GM18873 (cell line): ENCODE measurements at regions not wholly inside any gene's neighbourhood (a gene's known extent, or its start where the extent isn't known, plus 50 kb on each side); places are given as distances from the start of the nearest gene placed in this dataset.
"Not testable (repeated sequence)": the region's sequence is repeated elsewhere in the genome, so short reads cannot be mapped to it uniquely, and the experiment has no call there.

ENCODE experiments used
- ATAC-seq: cut with Tn5 transposase; IDR thresholded peaks from one replicate; pipeline ENCODE4 v1.9.1; 2021; ENCODE audit warnings: mild to moderate bottlenecking, moderate library complexity, moderate number of reproducible peaks; ENCODE audit not compliant: unreplicated experiment, low FRiP score

DNA sequence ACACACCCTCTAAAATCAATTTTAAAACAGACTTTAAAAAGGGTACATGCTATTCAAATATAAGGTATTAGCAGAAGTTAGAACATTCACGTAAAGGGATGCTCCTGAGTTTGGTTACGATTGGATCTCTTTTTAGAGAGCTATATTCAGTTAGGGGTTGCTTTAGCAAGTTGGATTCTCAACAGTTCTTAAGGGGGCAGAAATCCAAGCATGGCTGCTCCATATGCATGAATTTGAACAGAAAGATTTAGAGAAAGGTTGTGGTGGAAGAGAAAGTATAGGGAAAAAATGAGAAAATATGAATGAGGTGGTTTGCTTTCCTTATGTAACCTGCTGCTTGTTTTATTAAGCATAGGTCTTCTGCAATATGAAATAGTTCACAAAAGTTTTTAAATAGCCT is 855.1 kb downstream of the SORCS1 start:
- ATAC-seq: no peak

GRCh38 chr10:106308284-106308683 is 856.2 kb downstream of the SORCS1 start:
- no peak for ATAC-seq

GRCh38 chr10:106304056-106304455 is 860.5 kb downstream of the SORCS1 start:
- ATAC-seq: no peak

DNA sequence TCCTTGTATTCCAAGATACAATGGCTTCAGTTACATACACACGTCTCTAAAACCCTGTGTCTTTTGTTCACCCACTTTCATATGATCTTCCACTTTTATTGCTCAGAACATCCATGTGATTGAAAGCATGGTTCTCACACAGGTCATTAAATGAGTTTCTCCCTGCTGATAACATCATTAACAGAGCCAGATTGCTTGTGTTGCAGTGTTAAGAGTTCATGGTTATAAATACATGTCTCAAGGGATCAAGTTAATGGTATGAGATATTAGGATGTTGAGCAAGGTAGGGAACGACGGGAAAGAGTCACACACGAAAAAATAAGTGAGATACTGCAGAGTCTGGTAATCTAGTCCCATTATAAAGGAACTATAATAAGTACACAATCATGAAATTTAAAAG is 861.5 kb downstream of the SORCS1 start:
- no peak for ATAC-seq

GRCh38 chr10:106301146-106301545 is 863.4 kb downstream of the SORCS1 start:
- no peak for ATAC-seq

DNA sequence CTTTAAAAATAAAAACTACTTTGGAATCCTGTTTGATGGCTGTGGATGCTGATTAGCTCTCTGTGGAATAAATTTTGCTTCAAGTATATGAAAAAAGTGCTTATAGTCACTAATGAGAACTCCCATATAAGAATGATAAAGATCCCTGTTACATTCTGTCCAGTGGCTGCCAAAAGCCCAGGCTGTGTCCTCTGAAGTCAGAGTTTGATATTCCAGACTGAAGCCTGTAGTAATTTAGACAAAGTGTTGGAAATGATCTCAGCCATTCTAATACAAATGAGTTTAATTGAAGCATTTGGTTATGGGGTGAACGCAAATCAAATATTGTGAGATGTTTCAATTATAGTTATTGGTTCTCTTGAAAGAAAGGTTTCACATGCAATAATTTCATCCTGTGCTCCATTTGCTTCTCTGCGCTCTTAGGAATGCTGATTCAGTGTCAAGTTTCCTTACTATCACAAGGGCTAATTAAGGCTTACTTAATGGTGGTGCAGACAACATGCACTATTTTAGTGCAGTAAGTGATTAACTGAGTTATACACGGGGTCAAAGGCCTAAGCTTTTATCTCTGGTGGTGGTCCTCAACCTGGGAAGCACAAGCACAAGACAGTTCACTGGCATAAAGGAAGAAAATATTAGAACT is 867.6 kb downstream of the SORCS1 start:
- no peak for ATAC-seq

DNA sequence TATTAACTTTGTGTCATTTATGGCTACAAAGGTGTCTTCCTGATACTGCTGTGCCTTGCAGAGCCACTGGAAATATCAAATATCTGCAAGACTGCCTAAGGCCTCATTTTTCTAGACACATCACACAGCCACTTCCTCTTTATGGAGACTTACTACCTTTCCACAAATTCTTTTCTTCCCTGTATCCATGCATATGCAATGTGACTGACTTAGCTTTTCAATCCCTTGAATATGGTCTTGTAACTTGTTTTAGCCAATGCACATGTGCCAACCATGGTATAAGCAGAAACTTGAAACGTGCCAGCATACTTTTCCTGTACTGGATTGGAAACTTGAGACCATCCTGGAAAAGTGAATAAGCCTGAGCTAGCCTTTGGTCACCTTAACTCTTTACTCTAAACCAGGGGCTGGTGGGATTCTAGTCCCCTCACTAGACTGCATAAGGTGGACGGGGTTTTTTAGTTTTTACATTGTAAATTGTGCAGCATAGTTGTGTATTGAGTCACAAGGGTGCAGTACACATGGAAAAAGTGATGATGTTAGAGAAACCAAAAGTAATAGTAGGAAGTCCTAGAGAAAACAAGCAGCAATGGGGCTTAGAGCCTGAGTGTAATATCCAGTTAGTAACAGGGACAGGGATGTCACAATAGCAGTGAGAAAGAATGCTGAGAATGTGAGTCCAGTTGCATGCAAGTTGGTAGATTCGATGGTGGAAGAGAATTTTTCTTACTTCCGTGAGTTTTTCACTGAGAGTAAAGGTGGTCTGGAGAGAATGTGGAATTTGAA is 879.5 kb downstream of the SORCS1 start:
- no peak for ATAC-seq

DNA sequence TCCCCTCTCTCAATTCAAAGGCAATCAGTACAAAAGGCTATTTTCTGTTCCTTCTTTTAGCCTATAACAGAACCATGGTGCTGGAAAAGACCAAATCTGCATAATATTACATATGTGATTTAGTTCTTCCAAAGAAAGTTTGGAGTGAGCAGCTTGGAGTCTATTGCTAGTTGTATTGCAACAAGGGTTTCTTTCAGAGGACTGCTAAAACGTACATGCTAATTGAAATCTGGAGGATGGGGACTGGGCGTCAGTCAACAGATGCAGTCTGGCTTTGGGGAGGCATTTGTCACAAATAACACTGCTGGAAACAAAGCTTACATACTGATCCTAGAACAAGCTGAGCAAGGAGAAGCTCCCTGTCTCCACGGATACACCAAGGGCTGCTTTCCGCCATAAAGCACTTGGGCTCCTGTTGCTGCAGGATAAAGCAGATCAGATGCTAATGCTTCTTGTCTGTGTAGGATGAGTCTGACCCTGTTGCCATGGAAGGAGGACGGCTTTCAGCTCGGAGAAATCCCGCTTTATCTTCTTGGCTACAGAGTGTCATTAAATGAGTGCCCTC is 883.5 kb downstream of the SORCS1 start:
- no peak for ATAC-seq

GRCh38 chr10:106278383-106278782 is 886.1 kb downstream of the SORCS1 start:
- no peak for ATAC-seq

DNA sequence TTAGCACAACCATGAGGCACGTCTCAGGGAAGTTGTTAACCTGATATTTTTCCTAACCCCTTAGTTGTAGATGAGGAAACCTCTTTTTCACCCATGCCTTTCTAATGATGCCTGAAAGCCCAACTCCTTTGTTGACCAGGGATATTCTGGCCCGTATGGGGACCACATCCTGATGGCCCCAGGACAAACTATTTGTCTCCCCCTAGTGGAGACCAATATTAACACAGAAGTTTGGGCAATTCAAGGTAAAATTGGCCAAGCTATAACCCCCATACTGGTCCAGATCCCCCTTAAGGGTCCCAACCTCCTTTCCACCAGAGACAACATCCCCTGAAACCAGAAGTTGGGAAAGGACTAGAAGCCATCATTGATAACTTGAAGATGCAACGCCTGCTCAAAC is 893.3 kb downstream of the SORCS1 start:
- ATAC-seq: no peak

DNA sequence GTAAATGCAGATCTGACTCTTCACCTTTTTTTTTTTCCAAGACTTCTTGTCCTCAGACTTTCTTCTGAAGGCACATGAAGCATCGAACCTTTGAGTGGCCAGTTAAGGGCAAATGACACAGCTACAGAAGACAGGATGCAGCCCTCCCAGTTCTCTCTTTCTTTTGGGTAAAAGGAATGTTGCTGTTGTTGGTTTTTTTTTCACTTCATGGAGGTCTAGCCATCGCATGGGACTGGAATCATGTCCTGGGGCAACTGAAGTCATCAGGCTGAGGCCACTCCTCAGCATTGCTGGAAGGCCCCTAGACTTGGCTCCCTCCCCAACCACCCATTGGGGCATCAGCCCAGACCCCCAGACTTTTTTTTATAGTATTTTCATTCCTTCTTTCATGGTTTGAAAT is 896.5 kb downstream of the SORCS1 start:
- ATAC-seq: no peak

DNA sequence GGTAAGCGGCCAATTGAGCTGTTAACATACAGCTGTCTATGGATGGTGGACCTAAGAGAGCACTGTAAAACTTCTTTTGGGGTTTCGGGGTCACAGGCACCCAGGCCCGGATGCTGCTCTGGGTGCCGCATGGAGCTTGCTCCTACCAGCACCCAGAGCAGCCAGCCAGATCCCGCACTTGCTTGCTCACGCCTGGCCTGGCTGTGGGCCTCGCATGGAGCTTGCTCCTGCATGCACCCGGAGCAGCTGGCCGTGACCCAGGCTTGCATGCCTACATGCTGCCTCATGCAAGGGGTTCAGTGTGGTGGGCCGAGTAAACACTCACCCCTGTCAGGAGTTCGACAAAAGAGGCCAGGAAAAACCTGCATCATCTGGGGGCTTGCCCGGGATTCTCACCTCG is 896.9 kb downstream of the SORCS1 start:
- no peak for ATAC-seq

GRCh38 chr10:106257432-106257831 is 907.1 kb downstream of the SORCS1 start:
- ATAC-seq: not testable (repeated sequence)

GRCh38 chr10:106255111-106255678 is 909.3 kb downstream of the SORCS1 start:
- ATAC-seq: no peak

GRCh38 chr10:106254071-106254470 is 910.4 kb downstream of the SORCS1 start:
- no peak for ATAC-seq

- no peak for ATAC-seq
Measured at GRCh38 chr10:106252541-106252940, 912.0 kb downstream of the SORCS1 start.

DNA sequence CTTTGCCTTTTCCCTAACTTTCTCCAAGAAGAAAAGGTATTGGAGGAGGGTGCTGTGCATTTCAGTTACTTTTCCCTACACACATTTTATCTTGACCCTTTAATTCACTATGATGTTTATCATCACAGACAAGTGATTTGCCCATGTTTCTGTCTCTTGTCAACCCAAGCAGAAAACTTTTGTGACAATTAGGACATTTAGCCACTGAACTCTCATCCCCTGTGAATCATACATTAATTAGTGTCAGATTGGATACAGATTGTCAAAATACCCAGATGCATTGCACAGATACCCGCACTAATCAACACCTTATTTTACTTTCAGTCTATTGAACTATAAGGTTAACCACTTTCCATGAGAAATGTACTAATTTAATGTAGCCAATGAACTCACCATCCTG is 912.9 kb downstream of the SORCS1 start:
- ATAC-seq: no peak

GRCh38 chr10:106242301-106242700 is 922.2 kb downstream of the SORCS1 start:
- no peak for ATAC-seq

DNA sequence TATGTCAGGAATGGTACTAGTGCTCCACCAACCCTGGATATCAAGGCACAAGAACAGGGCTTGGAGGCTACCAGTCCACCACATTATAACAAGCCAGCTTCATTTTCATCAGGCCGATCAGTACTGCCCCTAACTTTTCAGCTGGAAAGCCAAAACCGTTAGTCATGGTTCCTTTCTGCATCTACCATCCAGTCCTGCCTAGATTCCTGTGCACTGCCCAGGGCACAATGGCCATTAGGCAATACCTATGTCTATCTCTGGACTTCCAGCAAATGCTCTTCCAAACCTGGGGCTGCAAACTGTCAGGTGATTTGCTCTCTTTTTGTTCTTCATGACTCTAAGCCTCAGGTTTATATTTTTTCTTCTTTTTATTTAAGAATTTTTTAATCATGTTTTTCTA is 937.7 kb downstream of the SORCS1 start:
- no peak for ATAC-seq

DNA sequence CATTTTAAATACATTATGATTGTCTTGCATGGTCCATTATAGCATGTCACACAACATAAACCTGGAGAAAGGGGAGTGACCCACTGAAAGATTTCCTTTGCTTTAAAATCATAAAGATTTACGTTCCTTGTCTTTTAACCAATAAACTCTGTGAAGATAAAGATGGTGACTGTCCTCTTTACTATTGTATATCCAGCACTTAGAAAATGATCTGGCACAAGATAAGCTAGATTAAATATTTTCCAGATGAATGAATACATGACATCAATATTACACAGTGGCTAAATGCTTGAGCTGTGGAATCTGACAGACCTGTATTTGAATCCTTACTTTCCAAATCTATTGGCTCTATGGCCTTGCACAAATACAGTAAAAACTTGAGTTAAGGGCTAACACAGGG is 938.4 kb downstream of the SORCS1 start:
- ATAC-seq: no peak

DNA sequence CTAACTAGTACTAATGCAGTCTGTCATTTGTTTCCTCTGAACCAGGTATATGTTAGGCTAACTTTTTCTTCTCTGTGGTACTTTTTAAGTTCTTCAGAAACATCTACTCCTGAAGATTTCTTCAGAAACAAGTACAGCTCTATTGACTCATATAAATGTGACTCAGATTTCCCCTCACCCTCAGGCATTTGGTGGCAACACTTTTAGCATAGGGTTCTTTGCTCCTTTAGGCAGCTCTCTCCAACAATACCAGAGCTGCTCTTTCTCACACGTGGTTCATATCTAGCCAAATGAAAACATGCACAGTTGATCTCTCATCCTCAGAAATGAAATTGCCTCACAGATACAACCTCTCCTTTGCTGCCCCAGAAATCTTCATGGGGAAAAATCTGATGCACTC is 939.8 kb downstream of the SORCS1 start:
- ATAC-seq: no peak

GRCh38 chr10:106217627-106218026 is 946.9 kb downstream of the SORCS1 start:
- ATAC-seq: no peak
